ENCODE measurements at regions not wholly inside any gene's neighbourhood (a gene's known extent, or its start where the extent isn't known, plus 50 kb on each side); places are given as distances from the start of the nearest gene placed in this dataset.

DNA sequence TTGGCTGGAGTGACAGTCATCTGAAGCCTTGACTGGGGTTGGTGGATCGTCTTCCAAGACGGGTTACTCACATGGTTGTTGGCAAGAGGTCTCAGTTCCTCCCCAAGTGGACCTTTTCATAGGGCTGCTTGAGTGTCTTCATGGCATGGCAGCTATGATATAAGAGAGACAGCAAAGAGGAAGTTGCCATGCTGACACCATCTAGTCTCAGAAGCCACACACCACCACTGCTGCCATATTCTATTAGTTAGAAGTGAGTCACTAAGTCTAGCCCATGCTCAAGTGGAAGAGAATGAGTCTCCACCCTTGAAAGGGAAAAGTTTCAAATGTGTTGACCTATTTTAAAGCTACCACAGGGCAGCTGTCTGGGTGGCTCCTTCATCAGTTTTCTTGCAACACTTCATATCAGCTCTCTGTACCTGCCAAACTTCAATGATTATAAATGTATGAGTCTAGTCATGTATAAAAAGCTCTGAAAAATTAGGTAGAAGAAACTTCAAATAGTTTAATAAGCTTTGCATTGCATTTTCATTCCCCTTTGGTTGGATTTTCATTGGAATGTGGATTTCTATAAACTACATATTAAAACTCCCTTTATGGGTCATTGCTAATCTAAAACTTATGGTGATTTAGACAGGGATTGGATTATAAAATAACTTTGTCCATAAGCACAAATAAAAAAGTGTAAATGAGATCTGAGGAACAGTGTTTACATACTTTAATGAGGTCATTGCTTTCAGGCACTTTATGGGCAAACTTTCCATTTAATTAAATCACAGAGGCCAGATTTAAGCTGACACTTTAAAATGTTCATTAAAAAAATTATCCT is 68.0 kb upstream of the ATXN3L start:
- Histone ChIP-seq H4K20me1 (ENCODE audit: insufficient read depth) (no peaks in the 10 kb centered on the region), H3K79me2 (ENCODE audit: insufficient read depth, low read length) (no peaks in the 10 kb centered on the region), H3K9me3 (ENCODE audit: control insufficient read depth in 1 of 2, insufficient read depth in 1 of 2, low read depth in 1 of 2, low read length in 2 of 2) (no peaks in the 10 kb centered on the region), H3K36me3 (ENCODE audit: control insufficient read depth in 1 of 2, insufficient read depth in 2 of 2, low read length in 2 of 2) (no peaks in the 10 kb centered on the region), H3K4me2 (ENCODE audit: low read length) (no peak overlapping the region), H3K9ac (ENCODE audit: low read length) (no peak overlapping the region), H3K4me1 (ENCODE audit: control insufficient read depth in 1 of 2, insufficient read depth in 2 of 2, low read length in 2 of 2) (peaks cover 0 to 6% of the 10 kb centered on the region in 2 experiments; a peak in 1 of 4 replicates), H3K27me3 (ENCODE audit: insufficient read depth, low read length) (no peaks in the 10 kb centered on the region), H3K9me2 (ENCODE audit: insufficient read depth) (no peaks in the 10 kb centered on the region), H3K4me3 (replicated peaks in 1 of 2; ENCODE audit: low read depth in 1 of 2, low read length in 2 of 2) (no peak overlapping the region), H2AFZ (ENCODE audit: low read depth, low read length, poor library complexity, severe bottlenecking) (no peak overlapping the region), H3K27ac (ENCODE audit: low read depth, low read length) (no peak overlapping the region)
- ATAC-seq (no peak), DNase-seq (ENCODE audit: low read depth, low spot score) (no peak)
- ChIA-PET CTCF (no interaction called here), POLR2A (no interaction called here), RAD21 (ENCODE audit: low non-redundant PET in 1 of 2, low total read pairs in 2 of 2, uncharacterized antibody in 2 of 2, unreplicated experiment in 2 of 2) (no interaction called here)
- no TSS peak for BruUV-seq (replicated peaks)
- no peak for TF ChIP-seq JUND (IDR thresholded peaks at IDR 0.05)
- TF ChIP-seq POLR2AphosphoS5 (IDR thresholded peaks at IDR 0.05; ENCODE audit: low read depth, low read length) = no peak
- TF ChIP-seq EGR1 (IDR thresholded peaks at IDR 0.05; ENCODE audit: low read depth) = no peak
- TF ChIP-seq, protein P1, sequence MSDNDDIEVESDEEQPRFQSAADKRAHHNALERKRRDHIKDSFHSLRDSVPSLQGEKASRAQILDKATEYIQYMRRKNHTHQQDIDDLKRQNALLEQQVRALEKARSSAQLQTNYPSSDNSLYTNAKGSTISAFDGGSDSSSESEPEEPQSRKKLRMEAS (IDR thresholded peaks at IDR 0.05) = no peak
- TF ChIP-seq RAD21 (IDR thresholded peaks at IDR 0.05; ENCODE audit: low read depth) = no peak
- no peak for TF ChIP-seq ELF1 (IDR thresholded peaks at IDR 0.05; ENCODE audit: borderline replicate concordance, low read depth)
- TF ChIP-seq REST (IDR thresholded peaks at IDR 0.05; ENCODE audit: low read depth) = no peak
- TF ChIP-seq, protein P2, sequence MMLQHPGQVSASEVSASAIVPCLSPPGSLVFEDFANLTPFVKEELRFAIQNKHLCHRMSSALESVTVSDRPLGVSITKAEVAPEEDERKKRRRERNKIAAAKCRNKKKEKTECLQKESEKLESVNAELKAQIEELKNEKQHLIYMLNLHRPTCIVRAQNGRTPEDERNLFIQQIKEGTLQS (IDR thresholded peaks at IDR 0.05) = no peak
- TF ChIP-seq FOSL1 (IDR thresholded peaks at IDR 0.05; ENCODE audit: low read depth) = no peak
- TF ChIP-seq, protein P3, sequence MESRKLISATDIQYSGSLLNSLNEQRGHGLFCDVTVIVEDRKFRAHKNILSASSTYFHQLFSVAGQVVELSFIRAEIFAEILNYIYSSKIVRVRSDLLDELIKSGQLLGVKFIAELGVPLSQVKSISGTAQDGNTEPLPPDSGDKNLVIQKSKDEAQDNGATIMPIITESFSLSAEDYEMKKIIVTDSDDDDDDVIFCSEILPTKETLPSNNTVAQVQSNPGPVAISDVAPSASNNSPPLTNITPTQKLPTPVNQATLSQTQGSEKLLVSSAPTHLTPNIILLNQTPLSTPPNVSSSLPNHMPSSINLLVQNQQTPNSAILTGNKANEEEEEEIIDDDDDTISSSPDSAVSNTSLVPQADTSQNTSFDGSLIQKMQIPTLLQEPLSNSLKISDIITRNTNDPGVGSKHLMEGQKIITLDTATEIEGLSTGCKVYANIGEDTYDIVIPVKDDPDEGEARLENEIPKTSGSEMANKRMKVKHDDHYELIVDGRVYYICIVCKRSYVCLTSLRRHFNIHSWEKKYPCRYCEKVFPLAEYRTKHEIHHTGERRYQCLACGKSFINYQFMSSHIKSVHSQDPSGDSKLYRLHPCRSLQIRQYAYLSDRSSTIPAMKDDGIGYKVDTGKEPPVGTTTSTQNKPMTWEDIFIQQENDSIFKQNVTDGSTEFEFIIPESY (IDR thresholded peaks at IDR 0.05; ENCODE audit: extremely low read depth, insufficient replicate concordance, low read length) = no peak
- TF ChIP-seq EZH2 (IDR thresholded peaks at IDR 0.05) = no peak
- TF ChIP-seq SRF (IDR thresholded peaks at IDR 0.05; ENCODE audit: low read depth) = no peak
- TF ChIP-seq ZNF274 (IDR thresholded peaks at IDR 0.05; ENCODE audit: low read depth, low read length) = no peak
- TF ChIP-seq SP1 (IDR thresholded peaks at IDR 0.05; ENCODE audit: low read depth) = no peak
- TF ChIP-seq POLR2A (IDR thresholded peaks at IDR 0.05; ENCODE audit: borderline replicate concordance, extremely low read depth, insufficient read depth, insufficient read length) = no peak
- no peak for TF ChIP-seq CTCF (IDR thresholded peaks at IDR 0.05 in 2 of 3, conservative IDR thresholded peaks at IDR 0.05 in 1 of 3; ENCODE audit: borderline replicate concordance in 1 of 3, insufficient read depth in 1 of 3, low read depth in 2 of 3, low read length in 2 of 3)
- no peak for TF ChIP-seq ZFX (IDR thresholded peaks at IDR 0.05)
- TF ChIP-seq CBX3 (IDR thresholded peaks at IDR 0.05; ENCODE audit: low read depth) = no peak
- intact Hi-C loops (cut with micrococcal nuclease) = no loop called here
